ENCODE measurements at regions not wholly inside any gene's neighbourhood (a gene's known extent, or its start where the extent isn't known, plus 50 kb on each side); places are given as distances from the start of the nearest gene placed in this dataset.
"Not testable (repeated sequence)": the region's sequence is repeated elsewhere in the genome, so short reads cannot be mapped to it uniquely, and the experiment has no call there.

- not testable (repeated sequence) for TF ChIP-seq EZH2phosphoT487 (IDR thresholded peaks at IDR 0.05; ENCODE audit: unreplicated experiment); CTCF (conservative IDR thresholded peaks at IDR 0.05; ENCODE audit: low read depth in 2 of 2)
- TF ChIP-seq, protein P1, sequence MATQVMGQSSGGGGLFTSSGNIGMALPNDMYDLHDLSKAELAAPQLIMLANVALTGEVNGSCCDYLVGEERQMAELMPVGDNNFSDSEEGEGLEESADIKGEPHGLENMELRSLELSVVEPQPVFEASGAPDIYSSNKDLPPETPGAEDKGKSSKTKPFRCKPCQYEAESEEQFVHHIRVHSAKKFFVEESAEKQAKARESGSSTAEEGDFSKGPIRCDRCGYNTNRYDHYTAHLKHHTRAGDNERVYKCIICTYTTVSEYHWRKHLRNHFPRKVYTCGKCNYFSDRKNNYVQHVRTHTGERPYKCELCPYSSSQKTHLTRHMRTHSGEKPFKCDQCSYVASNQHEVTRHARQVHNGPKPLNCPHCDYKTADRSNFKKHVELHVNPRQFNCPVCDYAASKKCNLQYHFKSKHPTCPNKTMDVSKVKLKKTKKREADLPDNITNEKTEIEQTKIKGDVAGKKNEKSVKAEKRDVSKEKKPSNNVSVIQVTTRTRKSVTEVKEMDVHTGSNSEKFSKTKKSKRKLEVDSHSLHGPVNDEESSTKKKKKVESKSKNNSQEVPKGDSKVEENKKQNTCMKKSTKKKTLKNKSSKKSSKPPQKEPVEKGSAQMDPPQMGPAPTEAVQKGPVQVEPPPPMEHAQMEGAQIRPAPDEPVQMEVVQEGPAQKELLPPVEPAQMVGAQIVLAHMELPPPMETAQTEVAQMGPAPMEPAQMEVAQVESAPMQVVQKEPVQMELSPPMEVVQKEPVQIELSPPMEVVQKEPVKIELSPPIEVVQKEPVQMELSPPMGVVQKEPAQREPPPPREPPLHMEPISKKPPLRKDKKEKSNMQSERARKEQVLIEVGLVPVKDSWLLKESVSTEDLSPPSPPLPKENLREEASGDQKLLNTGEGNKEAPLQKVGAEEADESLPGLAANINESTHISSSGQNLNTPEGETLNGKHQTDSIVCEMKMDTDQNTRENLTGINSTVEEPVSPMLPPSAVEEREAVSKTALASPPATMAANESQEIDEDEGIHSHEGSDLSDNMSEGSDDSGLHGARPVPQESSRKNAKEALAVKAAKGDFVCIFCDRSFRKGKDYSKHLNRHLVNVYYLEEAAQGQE (IDR thresholded peaks at IDR 0.05; ENCODE audit: unreplicated experiment): not testable (repeated sequence)
These were observed 62.8 kb upstream of the SAMD11 start for GRCh38 chr1:860941-861340.
